C4-2B (cell line): ENCODE measurements at regions not wholly inside any gene's neighbourhood (a gene's known extent, or its start where the extent isn't known, plus 50 kb on each side); places are given as distances from the start of the nearest gene placed in this dataset.

Experiments used
- ZFX ChIP-seq: fragments of 450-650 bp; IDR thresholded peaks from 2 replicates; pipeline ENCODE4 v1.6.1; 2017
- TF ChIP-seq, protein P1 (sequence below): fragments of 450-650 bp; conservative IDR thresholded peaks from 2 replicates; pipeline ENCODE4 v1.5.1; 2017; ENCODE audit warnings: mild to moderate bottlenecking

DNA sequence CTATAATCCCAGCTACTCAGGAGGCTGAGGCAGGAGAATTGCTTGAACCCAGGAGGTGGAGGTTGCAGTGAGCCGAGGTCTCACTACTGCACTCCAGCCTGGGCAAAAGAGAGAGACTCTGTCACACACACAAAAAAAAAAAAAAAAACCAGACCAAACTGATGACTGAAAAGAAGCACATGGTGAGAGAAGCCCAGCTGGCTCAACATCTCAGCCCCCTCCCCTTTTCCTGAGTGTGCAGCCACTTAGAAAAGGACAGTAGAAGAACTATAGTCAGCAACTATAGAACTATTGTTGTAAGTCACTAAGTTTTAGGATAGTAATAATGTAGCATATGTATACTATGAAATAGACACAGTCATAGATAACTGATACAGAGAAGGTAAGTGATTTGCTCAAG is 87.2 kb upstream of the RALGPS2 start:
- TF ChIP-seq, protein P1, sequence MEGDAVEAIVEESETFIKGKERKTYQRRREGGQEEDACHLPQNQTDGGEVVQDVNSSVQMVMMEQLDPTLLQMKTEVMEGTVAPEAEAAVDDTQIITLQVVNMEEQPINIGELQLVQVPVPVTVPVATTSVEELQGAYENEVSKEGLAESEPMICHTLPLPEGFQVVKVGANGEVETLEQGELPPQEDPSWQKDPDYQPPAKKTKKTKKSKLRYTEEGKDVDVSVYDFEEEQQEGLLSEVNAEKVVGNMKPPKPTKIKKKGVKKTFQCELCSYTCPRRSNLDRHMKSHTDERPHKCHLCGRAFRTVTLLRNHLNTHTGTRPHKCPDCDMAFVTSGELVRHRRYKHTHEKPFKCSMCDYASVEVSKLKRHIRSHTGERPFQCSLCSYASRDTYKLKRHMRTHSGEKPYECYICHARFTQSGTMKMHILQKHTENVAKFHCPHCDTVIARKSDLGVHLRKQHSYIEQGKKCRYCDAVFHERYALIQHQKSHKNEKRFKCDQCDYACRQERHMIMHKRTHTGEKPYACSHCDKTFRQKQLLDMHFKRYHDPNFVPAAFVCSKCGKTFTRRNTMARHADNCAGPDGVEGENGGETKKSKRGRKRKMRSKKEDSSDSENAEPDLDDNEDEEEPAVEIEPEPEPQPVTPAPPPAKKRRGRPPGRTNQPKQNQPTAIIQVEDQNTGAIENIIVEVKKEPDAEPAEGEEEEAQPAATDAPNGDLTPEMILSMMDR, result no peak
- no peak for TF ChIP-seq ZFX
